ENCODE measurements at regions not wholly inside any gene's neighbourhood (a gene's known extent, or its start where the extent isn't known, plus 50 kb on each side); places are given as distances from the start of the nearest gene placed in this dataset.
A peak's percentile ranks its signal among the peaks of the same experiment; 100 is the strongest.
"Not testable (repeated sequence)": the region's sequence is repeated elsewhere in the genome, so short reads cannot be mapped to it uniquely, and the experiment has no call there.

DNA sequence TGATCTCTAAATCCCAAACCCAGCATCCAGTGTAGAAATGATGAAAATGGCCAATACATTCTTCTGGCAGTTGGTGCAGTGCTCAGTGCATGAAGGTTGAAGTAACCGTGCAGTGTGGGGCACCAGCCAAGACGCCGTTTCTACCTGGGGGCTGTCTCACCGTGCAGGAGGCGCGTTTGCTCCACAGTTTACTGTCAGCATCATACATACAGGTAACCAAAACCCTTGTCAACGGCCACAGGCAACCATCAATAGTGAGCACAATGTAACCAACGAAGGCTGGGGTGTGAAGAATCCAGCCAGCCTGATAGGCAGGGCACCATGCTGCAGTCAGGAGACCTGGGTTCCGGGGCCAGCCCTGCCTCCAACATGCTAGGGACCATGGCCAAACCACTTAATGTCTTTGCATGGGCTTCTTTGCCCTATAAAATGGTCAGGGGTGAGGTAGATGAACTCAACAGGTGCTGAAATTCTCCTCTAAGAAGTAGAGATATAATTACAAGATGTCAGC, 127.5 kb upstream of the ID2 start:
- DNase-seq (ENCODE audit: low read depth), result no peak

DNA sequence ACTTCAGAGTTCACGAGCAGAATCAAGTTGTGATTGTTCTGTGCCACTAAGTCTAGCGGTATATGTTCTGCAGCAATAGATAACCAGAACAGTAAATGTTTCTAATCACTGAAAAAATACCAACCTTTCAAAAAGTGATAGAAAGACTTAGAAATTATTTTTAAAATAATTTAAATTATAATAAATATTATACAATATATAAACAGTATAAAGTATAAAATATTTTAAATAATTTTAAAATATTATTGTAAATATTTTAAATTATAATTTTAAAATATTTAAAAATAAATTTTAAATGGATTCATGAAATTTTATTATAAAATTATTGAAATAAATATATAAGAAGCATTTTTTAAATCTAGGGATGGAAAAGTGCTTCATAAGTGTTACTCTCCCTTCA, 126.3 kb upstream of the ID2 start:
- DNase-seq (ENCODE audit: low read depth), result no peak

DNA sequence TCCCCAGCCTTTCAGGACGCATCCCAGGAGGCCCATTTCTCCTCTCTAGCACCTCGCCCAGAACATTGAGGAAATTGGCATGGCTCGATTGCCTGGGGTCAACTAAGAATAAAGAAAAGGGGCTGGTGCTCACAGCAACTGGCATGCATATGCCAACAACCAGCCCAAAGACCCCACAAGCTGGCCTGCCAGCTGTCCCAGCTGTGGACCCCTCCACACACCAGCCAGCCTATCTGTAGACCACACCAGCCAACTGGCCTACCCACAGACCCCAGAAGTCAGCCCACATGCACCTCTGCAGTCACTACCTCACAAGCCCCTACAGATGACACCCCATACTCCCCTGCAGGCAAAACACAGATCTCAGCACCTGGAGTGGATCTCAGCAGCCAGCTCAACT, 123.8 kb upstream of the ID2 start:
- DNase-seq (ENCODE audit: low read depth), result no peak

DNA sequence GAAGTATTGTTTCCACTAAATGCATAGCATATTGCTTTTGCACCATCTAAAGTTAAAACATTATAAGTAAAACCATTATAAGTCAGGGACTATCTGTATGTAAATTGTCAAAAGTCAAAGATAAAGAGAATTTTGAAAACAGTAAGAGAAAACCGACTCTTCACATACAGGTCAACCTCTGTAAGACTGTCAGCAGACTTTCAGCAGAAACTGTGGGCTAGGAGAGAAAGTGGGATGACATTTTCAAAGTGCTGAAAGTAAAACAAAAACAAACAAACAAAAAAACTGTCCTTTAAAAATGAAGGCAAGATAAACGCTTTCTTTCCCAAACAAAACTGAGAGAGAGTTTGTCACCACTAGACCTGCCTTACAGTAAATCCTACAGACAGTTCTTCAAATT, 122.9 kb upstream of the ID2 start:
- no peak for DNase-seq (ENCODE audit: low read depth)

DNA sequence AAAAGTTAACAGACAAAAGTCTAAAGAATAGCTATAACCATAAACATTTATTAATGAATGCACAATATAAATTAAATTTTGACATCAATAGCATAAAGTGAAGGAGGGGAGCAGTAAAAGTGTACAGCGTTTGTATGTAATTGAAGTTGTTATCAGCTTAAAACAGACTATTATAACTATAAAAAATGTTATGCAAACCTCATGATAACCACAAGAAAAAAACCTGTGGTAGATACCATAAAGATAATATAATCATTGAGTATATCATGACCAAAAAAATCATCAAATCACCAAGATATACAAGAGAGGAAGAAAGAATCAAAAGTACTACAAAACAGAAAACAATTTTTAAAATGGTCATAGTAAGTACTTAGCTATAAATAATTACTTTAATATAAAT, 122.1 kb upstream of the ID2 start:
- no peak for DNase-seq (ENCODE audit: low read depth)

DNA sequence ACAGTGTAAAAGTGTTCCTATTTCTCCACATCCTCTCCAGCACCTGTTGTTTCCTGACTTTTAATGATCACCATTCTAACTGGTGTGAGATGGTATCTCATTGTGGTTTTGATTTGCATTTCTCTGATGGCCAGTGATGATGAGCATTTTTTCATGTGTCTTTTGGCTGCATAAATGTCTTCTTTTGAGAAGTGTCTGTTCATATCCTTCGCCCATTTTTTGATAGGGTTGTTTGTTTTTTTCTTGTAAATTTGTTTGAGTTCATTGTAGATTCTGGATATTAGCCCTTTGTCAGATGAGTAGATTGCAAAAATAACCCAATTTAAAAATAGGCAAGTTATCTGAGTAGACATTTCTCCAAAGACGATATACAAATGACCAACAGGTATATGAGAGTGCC, 120.2 kb upstream of the ID2 start:
- DNase-seq (ENCODE audit: low read depth), result not testable (repeated sequence)

DNA sequence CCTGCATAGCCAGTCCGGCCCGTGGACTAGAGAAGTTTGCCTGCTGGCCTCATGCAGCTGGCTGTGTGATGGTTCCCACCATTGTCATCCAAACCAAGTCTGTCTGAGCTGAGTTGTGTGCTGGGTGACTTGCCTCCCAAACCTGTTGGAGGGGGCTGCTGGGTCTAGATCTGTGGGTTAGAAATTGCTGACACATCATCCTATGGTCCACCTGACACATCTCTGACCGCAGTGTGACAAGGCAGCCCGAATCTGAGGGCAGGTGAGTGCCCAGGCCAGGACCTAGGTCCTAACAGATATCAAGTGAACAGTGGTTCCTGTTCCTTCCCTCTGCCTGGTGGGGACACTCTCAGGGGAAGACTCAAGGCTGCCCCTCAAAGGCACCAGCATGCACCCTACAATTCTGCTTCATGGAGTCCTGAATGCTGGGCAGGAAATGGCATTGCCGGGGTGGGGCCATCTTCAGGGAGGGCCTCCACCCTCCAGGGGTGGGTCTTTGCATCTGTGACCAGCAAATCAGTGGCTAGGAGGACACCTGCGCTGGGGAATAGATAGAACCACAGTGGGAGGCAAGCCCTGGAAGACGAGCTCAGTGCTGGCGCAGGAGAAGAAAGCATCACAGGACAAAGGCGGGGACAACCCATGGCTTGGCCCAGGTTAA, 117.9 kb upstream of the ID2 start:
- DNase-seq (ENCODE audit: low read depth), result no peak

DNA sequence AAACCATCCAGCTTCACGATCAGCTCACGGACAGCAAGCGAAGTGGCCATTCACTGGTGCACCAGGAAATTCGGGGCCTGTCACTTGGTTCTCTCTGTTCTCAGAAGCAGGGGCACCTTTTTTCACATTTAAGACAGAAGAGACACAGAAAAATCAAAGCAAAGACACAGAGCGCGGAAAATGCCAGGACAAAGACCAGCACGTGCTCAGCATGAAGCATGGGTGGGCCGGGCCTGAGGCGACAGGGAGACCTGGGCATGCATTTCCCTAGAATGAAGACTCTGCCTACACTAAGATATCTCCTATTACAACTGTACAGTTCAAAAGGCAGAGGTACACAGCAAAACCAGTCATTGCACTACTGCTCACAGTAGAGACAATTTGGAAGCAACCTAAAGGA, 117.4 kb upstream of the ID2 start:
- DNase-seq (ENCODE audit: low read depth), result no peak

DNA sequence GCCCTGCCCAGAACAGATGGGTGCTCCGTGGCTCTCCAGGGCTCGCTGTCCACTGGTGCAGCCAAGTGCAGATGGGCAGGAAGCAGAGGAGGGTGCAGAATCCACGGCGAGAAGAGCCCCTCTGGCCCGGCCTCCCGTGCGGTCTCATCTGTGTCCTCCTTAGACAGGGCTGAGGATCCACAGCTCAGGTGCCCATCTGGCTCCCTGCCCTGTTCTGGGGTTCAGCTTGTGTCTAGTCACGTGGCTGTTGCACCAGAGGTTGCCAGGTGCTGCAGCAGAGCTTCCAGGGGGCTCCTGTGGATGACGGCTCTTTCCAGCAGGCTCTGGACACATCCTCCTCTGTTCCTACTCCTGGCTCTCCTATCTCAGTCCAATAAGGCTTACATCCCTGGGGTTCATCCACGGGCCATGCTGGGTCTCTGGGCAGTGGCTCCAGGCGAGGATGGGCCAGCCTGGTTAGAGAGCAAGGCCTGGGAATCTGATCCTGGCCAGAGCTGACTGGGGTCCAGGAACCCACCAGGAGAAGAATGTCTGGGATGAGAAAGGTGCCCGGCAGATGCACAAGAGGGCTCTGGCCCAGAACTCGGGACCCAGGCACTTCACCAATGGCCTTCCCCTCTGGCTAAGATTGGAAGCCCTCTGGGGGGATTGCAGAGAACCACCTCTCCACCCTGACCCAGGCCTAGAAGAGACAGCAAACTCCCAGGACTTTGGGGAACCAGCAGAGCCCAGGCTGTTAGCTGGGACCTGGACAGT, 116.3 kb upstream of the ID2 start:
- no peak for DNase-seq (ENCODE audit: low read depth)

DNA sequence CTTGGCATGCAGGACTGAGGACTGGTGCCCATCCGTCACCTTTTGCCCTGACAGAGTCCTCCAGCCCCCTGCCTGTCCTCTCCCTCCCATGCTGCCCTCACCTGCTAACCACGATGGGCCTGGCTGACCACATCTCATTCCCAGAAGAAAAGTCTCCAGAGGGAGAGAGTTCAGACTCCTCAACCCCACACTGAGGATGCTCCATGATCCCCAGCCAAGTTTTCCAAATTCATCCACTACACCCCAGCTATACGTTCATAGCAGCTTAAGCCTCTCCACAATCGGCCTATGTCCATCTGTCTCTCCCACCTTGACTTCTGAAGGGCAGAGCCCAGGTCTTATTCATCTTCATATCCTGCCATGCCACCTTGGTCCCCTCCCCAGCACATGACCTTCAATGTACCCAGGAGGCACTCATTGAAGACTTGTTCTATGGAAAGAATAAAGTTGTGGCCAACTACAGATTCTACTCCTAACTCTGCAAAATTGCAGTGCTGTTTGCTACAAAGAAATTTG, 115.6 kb upstream of the ID2 start:
- no peak for DNase-seq (ENCODE audit: low read depth)

DNA sequence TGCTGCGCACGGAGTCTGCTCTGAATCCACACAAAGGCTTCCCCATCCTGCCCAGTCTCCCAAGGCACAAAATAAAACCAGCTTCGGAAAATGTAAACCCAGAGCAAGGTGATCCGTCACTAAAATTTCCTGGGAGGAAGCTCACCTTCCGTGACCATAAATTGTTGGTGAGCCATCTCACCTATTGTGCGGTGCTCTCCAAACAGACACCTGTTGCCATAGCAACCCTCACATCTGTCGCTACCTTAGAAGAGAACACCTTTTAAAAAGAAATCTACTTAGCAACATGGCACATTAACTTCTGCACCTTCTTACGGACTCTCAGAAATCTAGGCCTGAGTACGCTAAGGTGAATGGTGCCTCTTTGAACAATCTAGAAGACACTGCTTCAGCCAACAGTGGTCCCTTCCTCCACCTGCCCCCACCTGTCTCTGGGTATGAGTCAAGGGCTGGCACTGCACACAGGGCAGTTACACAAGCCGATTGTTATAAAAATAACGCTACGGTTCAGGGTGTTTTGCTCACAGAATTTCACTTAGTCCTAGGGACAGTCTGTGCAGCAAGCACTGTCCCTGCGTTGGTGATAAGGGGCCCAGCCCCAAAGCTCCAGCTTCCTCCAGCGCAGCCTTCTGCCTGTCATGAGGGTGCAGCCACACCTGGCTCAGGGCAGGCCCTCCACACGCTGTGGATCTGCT, 114.9 kb upstream of the ID2 start:
- DNase-seq (ENCODE audit: low read depth), result no peak

DNA sequence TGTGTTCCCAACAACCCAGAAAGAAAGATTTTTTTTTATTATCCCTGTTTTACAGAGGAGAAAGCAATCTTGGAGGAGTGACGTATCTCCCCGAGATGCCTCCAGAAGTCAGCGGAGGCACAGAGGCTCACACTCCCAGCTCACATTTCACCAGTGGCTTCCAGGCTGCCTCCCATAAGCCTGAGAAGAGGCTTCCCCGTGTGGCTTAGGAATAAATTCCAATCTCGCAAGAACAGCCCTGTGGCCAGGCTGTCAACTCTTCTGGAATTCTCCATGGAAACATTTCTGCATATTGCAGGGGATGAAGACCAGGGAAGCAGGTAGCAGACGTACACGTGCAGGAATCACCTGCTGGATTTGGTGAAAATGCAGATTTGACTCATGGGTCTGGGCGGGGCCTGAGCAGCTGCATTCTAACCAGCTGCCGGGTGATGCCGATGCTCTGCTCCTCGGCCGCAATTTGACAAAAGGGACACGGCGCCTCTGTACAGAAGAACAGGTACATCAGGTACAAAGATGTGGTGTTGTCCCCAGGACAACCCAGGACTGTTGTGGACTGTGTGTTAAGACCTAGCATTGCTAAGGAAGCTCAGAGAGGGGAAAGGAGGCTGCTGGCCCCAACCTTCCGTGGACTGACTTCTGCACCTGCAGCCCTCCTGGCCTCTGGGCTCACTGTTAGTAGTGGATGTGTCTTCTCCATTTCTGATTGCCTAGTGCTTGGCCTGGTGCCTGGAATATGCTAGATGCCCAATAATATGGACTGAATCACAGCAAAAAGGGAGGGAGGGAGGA, 114.2 kb upstream of the ID2 start:
- DNase-seq (ENCODE audit: low read depth), result peak; percentile 33

DNA sequence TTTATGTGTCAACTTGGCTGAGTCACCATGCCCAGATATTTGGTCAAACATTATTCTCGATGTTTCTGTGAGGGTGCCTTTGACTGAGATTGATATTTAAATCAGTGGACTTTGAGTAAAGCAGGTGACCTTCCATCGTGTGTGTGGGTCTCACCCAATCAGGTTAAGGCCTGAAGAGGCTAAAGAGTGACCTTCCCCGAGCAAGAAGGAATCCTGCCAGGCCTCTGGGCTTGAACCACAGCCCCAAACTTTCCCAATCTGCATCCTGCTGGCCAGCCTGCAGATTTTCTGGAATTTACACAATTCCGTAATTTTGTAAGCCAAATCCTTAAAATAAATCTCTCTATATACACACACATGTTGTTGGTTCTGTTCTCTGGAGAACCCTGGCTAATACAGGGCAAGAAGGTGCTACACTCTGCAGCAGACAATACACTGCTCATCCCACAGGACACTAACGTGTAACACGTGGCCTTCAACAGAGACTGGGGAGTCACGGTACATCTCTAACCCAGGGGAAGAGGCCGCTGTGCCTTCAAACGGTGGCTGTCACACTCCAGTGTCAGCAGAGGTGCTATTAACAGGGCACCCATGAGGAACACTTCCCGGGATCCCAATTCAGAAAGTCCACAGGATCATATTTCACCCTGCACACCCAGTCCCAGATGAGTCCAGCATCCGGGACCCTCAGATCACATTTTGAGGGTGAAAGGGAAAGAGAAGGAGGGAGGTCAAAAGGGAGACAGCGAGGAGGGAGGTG, 113.1 kb upstream of the ID2 start:
- DNase-seq (ENCODE audit: low read depth), result no peak

DNA sequence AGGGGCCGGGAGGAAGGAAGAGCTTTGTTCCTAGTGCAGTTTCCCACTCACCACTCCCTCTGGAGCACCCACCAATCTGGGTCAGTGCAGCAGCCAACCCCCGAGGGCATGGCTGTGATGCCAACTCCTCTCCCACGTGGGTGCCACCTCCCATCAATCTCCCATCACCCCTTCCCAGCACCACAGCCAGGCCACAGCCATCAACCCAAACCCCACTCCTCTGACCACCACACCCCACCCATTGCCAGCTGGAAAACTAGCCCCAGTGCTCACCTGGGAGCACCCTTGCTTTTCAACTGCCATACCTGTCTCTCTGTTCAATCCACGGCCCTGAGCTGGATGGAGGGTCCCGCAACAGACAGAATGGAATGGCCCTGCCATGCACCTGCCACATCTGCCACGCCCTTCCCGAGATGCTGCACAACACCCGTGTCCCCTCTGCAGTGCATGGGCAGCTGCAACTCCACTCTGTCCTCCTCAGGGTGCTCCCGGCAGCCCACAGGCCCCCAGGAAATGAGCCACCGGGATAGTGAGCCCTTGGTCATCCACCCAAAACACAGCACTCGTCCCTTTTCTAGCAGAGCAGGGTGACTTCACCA, 112.4 kb upstream of the ID2 start:
- no peak for DNase-seq (ENCODE audit: low read depth)

DNA sequence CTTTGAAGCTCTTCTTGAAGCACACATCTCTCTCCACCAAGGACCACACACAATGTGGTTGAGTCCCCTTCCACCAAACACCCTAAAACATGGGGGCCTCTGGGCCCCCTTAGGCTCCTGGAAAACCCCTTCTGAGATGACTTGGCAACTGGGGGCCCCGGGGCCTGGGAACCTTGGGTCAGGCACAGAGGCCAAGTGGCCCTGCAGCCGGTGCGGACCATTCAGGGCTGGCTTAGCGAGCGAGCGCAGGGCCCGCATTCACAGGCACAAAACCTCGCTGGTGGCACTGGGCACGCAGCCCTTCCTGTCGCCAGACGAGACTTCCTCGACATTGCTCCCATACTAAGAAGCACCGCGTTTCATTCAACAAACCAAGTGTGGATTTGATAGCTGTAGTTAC, 111.2 kb upstream of the ID2 start:
- DNase-seq (ENCODE audit: low read depth), result no peak

DNA sequence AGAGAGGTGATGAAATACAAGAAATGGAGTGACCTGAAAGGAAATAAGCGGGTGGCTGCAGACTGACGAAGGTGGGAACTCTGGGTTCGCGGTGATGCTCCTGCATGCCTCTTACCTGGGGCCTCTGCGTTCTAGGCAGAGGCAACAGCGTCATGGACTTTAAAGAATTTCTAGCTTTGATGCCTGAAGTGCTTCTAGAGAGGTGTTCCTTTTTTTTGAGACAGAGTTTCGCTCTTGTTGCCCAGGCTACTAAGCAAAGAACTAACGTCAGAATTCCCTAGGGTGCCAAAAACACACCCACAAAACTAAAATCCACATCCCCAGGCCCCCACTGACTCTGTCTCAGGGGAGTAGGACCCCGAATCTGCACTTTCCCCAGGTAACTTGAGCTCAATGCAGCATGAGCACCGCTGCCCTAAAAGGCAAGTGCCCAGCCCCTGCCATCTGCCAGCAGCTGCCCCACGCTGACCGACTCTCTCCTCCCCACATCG, 110.5 kb upstream of the ID2 start:
- no peak for DNase-seq (ENCODE audit: low read depth)

DNA sequence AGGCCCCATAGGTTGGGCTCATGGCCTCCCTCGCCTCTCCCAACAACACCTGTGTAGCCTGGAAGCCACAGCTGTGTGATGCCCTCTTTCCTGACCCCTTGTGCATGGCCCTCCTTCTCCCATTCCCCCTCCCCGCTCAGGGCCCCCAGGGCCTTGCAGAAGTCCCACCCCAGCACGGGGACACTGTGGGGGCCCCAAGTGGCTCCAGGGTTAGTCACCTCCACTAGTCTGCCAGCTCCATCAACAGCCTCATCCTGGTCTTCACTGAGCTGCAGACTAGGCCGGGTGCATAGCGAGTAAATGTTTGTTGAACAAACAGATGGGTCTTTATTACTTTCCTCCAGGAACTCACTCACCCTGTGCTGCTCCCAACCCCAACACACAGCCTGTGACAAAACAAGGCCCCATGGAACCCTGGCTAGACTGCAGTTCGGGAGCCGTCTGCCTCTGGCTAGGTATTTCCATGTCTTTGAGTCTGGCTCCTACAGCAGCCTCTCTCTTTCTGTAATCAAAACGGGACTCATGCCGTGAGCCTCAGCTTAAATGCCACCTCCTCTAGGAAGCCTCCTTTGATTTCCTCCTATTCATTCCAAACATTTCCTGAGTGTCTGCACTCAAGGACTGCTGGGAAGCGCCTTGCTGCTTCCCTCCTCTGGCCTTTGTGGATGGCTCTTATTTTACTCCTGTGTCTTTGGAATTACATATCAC, 109.9 kb upstream of the ID2 start:
- no peak for DNase-seq (ENCODE audit: low read depth)

DNA sequence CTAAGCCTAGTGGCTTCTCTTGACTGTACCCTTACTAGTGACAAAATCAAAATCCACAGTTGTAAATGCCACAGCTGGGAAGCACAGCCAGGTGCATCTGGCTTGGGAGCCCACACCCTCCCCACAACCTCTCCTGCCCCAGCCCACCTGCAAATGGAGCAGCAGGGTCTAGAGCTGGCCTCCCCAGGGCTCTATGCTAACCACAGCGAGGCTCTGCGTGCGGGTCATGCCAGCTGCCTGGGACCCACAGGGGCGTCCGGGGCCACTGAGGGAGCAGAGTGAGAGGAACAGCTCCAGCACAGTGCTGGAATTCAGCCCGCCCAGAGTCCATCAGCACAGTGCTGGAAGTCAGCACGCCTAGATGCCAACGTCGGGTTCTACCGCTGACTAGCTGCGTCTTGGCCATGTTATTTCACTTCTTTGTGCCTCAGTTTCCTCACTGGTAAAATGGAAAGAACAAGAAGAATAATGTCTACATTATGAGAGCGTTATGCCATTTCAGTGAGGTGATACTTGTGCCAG, 109.1 kb upstream of the ID2 start:
- no peak for DNase-seq (ENCODE audit: low read depth)

DNA sequence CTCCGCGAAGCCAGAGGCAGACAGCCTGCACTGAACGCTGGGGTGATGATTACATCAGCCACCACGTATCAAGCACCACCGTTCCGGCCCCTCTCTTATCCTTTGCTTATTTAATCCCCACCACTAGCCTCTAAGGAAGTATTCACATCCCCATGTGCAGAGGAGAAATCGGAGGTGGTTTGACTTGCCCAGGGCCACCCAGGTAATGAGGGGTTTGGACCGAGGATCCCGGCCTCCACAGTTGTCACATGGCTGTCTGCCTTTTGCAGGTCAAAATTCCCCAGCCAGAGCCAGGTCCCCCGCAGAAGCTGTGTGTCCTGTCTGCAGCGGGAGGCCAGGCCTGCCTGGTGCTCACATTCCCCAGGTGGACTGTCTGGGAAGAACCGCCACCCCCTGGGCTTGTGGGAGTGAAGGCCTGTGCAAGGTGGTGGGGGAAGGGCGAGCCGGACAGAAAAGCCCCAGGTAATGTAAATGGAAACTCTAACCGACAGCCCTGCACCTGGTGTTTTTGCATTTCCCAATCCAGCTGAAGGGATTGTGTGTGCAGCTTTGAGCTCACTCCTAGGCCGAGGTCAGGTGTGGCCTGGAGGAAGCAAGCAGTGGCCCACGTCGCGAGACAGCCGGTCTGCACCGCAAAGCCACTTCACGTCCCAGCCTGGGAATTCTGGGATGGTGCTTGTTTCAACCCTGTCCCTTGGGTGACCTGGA, 108.5 kb upstream of the ID2 start:
- DNase-seq (ENCODE audit: low read depth), result no peak

DNA sequence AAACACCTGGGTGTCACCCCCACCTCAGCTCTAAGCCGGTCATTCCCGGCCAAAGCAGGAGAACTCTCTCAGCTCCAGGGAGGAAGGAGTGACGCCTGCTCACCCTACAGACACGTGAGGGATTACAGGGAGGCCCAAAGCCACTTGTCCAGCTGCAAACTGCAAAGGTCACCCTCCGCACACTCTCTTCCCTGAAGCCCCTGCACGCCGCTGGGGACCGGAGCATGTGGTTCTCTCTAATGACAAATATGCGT, 108.0 kb upstream of the ID2 start:
- no peak for DNase-seq (ENCODE audit: low read depth)

Data from stromal cell of bone marrow (primary cell).